ENCODE measurements at regions not wholly inside any gene's neighbourhood (a gene's known extent, or its start where the extent isn't known, plus 50 kb on each side); places are given as distances from the start of the nearest gene placed in this dataset.

- TF ChIP-seq, protein P1, sequence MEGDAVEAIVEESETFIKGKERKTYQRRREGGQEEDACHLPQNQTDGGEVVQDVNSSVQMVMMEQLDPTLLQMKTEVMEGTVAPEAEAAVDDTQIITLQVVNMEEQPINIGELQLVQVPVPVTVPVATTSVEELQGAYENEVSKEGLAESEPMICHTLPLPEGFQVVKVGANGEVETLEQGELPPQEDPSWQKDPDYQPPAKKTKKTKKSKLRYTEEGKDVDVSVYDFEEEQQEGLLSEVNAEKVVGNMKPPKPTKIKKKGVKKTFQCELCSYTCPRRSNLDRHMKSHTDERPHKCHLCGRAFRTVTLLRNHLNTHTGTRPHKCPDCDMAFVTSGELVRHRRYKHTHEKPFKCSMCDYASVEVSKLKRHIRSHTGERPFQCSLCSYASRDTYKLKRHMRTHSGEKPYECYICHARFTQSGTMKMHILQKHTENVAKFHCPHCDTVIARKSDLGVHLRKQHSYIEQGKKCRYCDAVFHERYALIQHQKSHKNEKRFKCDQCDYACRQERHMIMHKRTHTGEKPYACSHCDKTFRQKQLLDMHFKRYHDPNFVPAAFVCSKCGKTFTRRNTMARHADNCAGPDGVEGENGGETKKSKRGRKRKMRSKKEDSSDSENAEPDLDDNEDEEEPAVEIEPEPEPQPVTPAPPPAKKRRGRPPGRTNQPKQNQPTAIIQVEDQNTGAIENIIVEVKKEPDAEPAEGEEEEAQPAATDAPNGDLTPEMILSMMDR (conservative IDR thresholded peaks at IDR 0.05; ENCODE audit: low read depth, low read length): no peak
- no peak for TF ChIP-seq EZH2 (IDR thresholded peaks at IDR 0.05; ENCODE audit: borderline replicate concordance, low read depth, low read length, poor library complexity, severe bottlenecking)
These were observed 297.5 kb upstream of the ZMIZ1 start for GRCh38 chr10:78771260-78771659.
